ENCODE measurements at regions not wholly inside any gene's neighbourhood (a gene's known extent, or its start where the extent isn't known, plus 50 kb on each side); places are given as distances from the start of the nearest gene placed in this dataset.

DNA sequence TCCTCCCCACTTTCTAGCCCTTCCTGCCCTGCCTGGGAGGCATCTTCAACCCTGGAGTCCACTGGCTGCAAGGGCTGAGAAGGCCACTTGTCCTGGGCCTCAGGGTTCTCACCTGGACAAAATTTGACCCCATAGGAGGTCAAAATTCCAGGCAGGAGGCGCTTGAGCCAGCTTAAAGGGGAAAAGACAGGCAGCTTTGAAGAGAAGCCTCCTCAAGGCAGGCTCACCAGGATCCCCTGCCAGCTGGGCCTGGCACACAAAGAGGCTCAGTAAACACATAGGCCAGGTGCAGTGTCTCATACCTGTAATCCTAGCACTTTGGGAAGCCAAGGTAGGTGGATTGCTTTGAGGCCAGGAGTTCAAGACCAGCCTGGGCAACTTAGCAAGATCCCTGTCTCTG is 53.0 kb upstream of the MPEG1 start:
- ATAC-seq = no peak
- TF ChIP-seq ZNF565 (CRISPR knock-in tag; conservative IDR thresholded peaks at IDR 0.05; ENCODE audit: low read depth) (no peak), PPARA (CRISPR knock-in tag; IDR thresholded peaks at IDR 0.05; ENCODE audit: borderline replicate concordance) (no peak), RARB (CRISPR knock-in tag; IDR thresholded peaks at IDR 0.05) (no peak), OSR1 (CRISPR knock-in tag; IDR thresholded peaks at IDR 0.05) (no peak), ZC3H10 (CRISPR knock-in tag; IDR thresholded peaks at IDR 0.05) (no peak)
- TF ChIP-seq, protein P1, sequence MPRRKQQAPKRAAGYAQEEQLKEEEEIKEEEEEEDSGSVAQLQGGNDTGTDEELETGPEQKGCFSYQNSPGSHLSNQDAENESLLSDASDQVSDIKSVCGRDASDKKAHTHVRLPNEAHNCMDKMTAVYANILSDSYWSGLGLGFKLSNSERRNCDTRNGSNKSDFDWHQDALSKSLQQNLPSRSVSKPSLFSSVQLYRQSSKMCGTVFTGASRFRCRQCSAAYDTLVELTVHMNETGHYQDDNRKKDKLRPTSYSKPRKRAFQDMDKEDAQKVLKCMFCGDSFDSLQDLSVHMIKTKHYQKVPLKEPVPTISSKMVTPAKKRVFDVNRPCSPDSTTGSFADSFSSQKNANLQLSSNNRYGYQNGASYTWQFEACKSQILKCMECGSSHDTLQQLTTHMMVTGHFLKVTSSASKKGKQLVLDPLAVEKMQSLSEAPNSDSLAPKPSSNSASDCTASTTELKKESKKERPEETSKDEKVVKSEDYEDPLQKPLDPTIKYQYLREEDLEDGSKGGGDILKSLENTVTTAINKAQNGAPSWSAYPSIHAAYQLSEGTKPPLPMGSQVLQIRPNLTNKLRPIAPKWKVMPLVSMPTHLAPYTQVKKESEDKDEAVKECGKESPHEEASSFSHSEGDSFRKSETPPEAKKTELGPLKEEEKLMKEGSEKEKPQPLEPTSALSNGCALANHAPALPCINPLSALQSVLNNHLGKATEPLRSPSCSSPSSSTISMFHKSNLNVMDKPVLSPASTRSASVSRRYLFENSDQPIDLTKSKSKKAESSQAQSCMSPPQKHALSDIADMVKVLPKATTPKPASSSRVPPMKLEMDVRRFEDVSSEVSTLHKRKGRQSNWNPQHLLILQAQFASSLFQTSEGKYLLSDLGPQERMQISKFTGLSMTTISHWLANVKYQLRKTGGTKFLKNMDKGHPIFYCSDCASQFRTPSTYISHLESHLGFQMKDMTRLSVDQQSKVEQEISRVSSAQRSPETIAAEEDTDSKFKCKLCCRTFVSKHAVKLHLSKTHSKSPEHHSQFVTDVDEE (CRISPR knock-in tag; IDR thresholded peaks at IDR 0.05) = no peak
- TF ChIP-seq, protein P2, sequence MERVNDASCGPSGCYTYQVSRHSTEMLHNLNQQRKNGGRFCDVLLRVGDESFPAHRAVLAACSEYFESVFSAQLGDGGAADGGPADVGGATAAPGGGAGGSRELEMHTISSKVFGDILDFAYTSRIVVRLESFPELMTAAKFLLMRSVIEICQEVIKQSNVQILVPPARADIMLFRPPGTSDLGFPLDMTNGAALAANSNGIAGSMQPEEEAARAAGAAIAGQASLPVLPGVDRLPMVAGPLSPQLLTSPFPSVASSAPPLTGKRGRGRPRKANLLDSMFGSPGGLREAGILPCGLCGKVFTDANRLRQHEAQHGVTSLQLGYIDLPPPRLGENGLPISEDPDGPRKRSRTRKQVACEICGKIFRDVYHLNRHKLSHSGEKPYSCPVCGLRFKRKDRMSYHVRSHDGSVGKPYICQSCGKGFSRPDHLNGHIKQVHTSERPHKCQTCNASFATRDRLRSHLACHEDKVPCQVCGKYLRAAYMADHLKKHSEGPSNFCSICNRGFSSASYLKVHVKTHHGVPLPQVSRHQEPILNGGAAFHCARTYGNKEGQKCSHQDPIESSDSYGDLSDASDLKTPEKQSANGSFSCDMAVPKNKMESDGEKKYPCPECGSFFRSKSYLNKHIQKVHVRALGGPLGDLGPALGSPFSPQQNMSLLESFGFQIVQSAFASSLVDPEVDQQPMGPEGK (CRISPR knock-in tag; IDR thresholded peaks at IDR 0.05; ENCODE audit: borderline replicate concordance) = no peak

DNA sequence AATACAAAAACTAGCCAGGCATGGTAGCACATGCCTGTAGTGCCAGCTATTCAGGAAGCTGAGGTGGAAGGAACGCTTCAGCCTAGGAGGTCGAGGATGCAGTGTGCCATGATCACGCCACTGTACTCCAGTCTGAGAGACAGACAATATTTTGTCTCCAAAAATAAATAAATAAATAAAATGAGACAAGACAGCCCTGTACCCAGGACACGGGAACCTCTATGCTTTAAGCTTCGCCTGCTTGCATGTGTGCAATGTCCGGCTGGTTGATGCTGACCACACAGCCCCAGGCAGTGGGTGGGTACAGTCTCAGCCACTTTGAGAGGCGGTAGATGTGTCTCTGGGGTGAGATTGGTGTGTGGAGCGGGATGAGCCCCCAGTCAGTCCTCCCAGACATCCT is 52.0 kb upstream of the MPEG1 start:
- TF ChIP-seq TOX (CRISPR knock-in tag; IDR thresholded peaks at IDR 0.05; ENCODE audit: borderline replicate concordance) (no peak), CREB5 (CRISPR knock-in tag; IDR thresholded peaks at IDR 0.05; ENCODE audit: low read depth) (no peak), ZFP30 (CRISPR knock-in tag; IDR thresholded peaks at IDR 0.05) (no peak), TCF4 (CRISPR knock-in tag; IDR thresholded peaks at IDR 0.05; ENCODE audit: borderline replicate concordance) (no peak), ZNF565 (CRISPR knock-in tag; conservative IDR thresholded peaks at IDR 0.05; ENCODE audit: low read depth) (no peak), ZNF8 (CRISPR knock-in tag; IDR thresholded peaks at IDR 0.05) (no peak), ZNF70 (CRISPR knock-in tag; IDR thresholded peaks at IDR 0.05) (no peak), GLIS3 (CRISPR knock-in tag; IDR thresholded peaks at IDR 0.05) (no peak), PPARA (CRISPR knock-in tag; IDR thresholded peaks at IDR 0.05; ENCODE audit: borderline replicate concordance) (no peak), CSRNP3 (CRISPR knock-in tag; IDR thresholded peaks at IDR 0.05) (no peak), ISL1 (CRISPR knock-in tag; IDR thresholded peaks at IDR 0.05) (no peak), RARB (CRISPR knock-in tag; IDR thresholded peaks at IDR 0.05) (no peak), OSR1 (CRISPR knock-in tag; IDR thresholded peaks at IDR 0.05) (no peak), ZFP3 (CRISPR knock-in tag; IDR thresholded peaks at IDR 0.05) (no peak)
- TF ChIP-seq, protein P2 (CRISPR knock-in tag; IDR thresholded peaks at IDR 0.05; ENCODE audit: borderline replicate concordance) = no peak
- TF ChIP-seq, protein P1 (CRISPR knock-in tag; IDR thresholded peaks at IDR 0.05) = no peak
- TF ChIP-seq, protein P3, sequence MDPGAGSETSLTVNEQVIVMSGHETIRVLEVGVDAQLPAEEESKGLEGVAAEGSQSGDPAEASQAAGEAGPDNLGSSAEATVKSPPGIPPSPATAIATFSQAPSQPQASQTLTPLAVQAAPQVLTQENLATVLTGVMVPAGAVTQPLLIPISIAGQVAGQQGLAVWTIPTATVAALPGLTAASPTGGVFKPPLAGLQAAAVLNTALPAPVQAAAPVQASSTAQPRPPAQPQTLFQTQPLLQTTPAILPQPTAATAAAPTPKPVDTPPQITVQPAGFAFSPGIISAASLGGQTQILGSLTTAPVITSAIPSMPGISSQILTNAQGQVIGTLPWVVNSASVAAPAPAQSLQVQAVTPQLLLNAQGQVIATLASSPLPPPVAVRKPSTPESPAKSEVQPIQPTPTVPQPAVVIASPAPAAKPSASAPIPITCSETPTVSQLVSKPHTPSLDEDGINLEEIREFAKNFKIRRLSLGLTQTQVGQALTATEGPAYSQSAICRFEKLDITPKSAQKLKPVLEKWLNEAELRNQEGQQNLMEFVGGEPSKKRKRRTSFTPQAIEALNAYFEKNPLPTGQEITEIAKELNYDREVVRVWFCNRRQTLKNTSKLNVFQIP (CRISPR knock-in tag; IDR thresholded peaks at IDR 0.05; ENCODE audit: borderline replicate concordance, low read depth) = no peak
- no peak for ATAC-seq
